HG03520 (cell line): ENCODE measurements at regions not wholly inside any gene's neighbourhood (a gene's known extent, or its start where the extent isn't known, plus 50 kb on each side); places are given as distances from the start of the nearest gene placed in this dataset.
"Not testable (repeated sequence)": the region's sequence is repeated elsewhere in the genome, so short reads cannot be mapped to it uniquely, and the experiment has no call there.

Experiments used
- ATAC-seq: cut with Tn5 transposase; IDR thresholded peaks from one replicate; pipeline ENCODE4 v1.9.1; 2021; ENCODE audit warnings: mild to moderate bottlenecking, moderate library complexity; ENCODE audit not compliant: unreplicated experiment

- no peak for ATAC-seq
These were observed 223.5 kb upstream of the PITRM1 start for GRCh38 chr10:3396116-3396515.

GRCh38 chr10:3395458-3395861, 222.9 kb upstream of the PITRM1 start:
- ATAC-seq, result no peak

GRCh38 chr10:3395041-3395440, 222.5 kb upstream of the PITRM1 start:
- ATAC-seq, result no peak

- ATAC-seq, result no peak
These were observed 221.4 kb upstream of the PITRM1 start for GRCh38 chr10:3393958-3394357.

- no peak for ATAC-seq
These were observed 219.1 kb upstream of the PITRM1 start for GRCh38 chr10:3391657-3392056.

GRCh38 chr10:3389130-3389529, 216.5 kb upstream of the PITRM1 start:
- no peak for ATAC-seq

- no peak for ATAC-seq
These were observed 212.9 kb upstream of the PITRM1 start for GRCh38 chr10:3385487-3385886.

- no peak for ATAC-seq
These were observed 209.5 kb upstream of the PITRM1 start for GRCh38 chr10:3382092-3382491.

GRCh38 chr10:3380406-3381050, 207.9 kb upstream of the PITRM1 start:
- no peak for ATAC-seq

- ATAC-seq, result no peak
These were observed 204.0 kb upstream of the PITRM1 start for GRCh38 chr10:3376631-3377030.

- ATAC-seq, result no peak
These were observed 202.9 kb upstream of the PITRM1 start for GRCh38 chr10:3375505-3375904.

- no peak for ATAC-seq
These were observed 202.3 kb upstream of the PITRM1 start for GRCh38 chr10:3374914-3375313.

- not testable (repeated sequence) for ATAC-seq
These were observed 200.9 kb upstream of the PITRM1 start for GRCh38 chr10:3373374-3374027.

GRCh38 chr10:3372281-3372680, 199.7 kb upstream of the PITRM1 start:
- no peak for ATAC-seq

- ATAC-seq, result not testable (repeated sequence)
These were observed 199.0 kb upstream of the PITRM1 start for GRCh38 chr10:3371624-3372023.

- ATAC-seq, result no peak
These were observed 194.3 kb upstream of the PITRM1 start for GRCh38 chr10:3366735-3367405.

- no peak for ATAC-seq
These were observed 193.5 kb upstream of the PITRM1 start for GRCh38 chr10:3366043-3366442.

- no peak for ATAC-seq
These were observed 193.0 kb upstream of the PITRM1 start for GRCh38 chr10:3365630-3366029.

GRCh38 chr10:3364768-3365480, 192.3 kb upstream of the PITRM1 start:
- no peak for ATAC-seq

GRCh38 chr10:3363311-3364045, 190.9 kb upstream of the PITRM1 start:
- no peak for ATAC-seq

GRCh38 chr10:3362394-3362793, 189.8 kb upstream of the PITRM1 start:
- no peak for ATAC-seq
